Uterus (tissue), 3 donors: ENCODE measurements at regions not wholly inside any gene's neighbourhood (a gene's known extent, or its start where the extent isn't known, plus 50 kb on each side); places are given as distances from the start of the nearest gene placed in this dataset.

Source experiments
- DNase-seq, 2 donors: peaks; one replicate each; pipeline ENCODE4 v3.0.0-alpha.2; 2019 to 2020
- H3K27ac ChIP-seq, 2 donors: fragments of 200-600 bp; sonication (generic); 1 replicate in 1 of 2; 2 replicates in 1 of 2; pipeline ENCODE4 v1.5.1; 2016 to 2018
- H3K27me3 ChIP-seq, 2 donors: fragments of 200-600 bp; sonication (generic); one replicate each; pipeline ENCODE4 v1.5.1; 2018 to 2019; ENCODE audit warnings: control low read depth in 1 of 2
- H3K36me3 ChIP-seq, 2 donors: fragments of 200-600 bp; sonication (generic); one replicate each; pipeline ENCODE4 v1.5.1; 2019; ENCODE audit warnings: control low read depth in 1 of 2
- H3K4me1 ChIP-seq, 2 donors: fragments of 200-600 bp; sonication (generic); one replicate each; pipeline ENCODE4 v1.5.1; 2018 to 2019; ENCODE audit warnings: control low read depth in 1 of 2
- H3K4me3 ChIP-seq, 2 donors: fragments of 200-600 bp; sonication (generic); 1 replicate in 1 of 2; 2 replicates in 1 of 2; pipeline ENCODE4 v1.5.1; 2018 to 2019; ENCODE audit warnings: mild to moderate bottlenecking in 1 of 2
- H3K9me3 ChIP-seq, 2 donors: fragments of 200-600 bp; sonication (generic); one replicate each; pipeline ENCODE4 v1.5.1; 2019; ENCODE audit warnings: control low read depth in 1 of 2
- CTCF ChIP-seq, 4 experiments: fragments of 200-600 bp in 2 of 4; fragments of 450-650 bp in 2 of 4; sonication (generic) in 2 of 4; IDR thresholded peaks; one replicate each; pipeline ENCODE4 v1.5.1; 2016 to 2019; ENCODE audit warnings: antibody characterized with exemption in 4 of 4, mild to moderate bottlenecking in 2 of 4, moderate library complexity in 1 of 4
- POLR2A ChIP-seq, 2 donors: fragments of 450-650 bp; IDR thresholded peaks; one replicate each; pipeline ENCODE4 v1.6.1; 2016; ENCODE audit warnings: antibody characterized with exemption in 2 of 2, mild to moderate bottlenecking in 1 of 2, moderate library complexity in 1 of 2
- intact Hi-C: fragments of 100-400 bp; cut with DNase I; formaldehyde crosslinking; loops from one replicate; pipeline ENCODE4 v1.15.1; 2023; ENCODE audit warnings: low total_unique reads
- donor health status: DM: yes; HTN: yes; CAD: no.

- TF ChIP-seq POLR2A (IDR thresholded peaks at IDR 0.05) (no peak), CTCF (IDR thresholded peaks at IDR 0.05) (no peak)
- Histone ChIP-seq H3K4me1 (no peaks in the 10 kb centered on the region), H3K27me3 (no peaks in the 10 kb centered on the region)
Measured at GRCh38 chr4:186342582-186342981, 76.6 kb downstream of the F11 start.

GRCh38 chr4:186341655-186342054 is 75.7 kb downstream of the F11 start:
- DNase-seq = no peak
- Histone ChIP-seq H3K4me1 (no peaks in the 10 kb centered on the region), H3K4me3 (no peak overlapping the region), H3K36me3 (no peaks in the 10 kb centered on the region), H3K27ac (no peak overlapping the region), H3K27me3 (no peaks in the 10 kb centered on the region), H3K9me3 (no peaks in the 10 kb centered on the region)
- TF ChIP-seq POLR2A (IDR thresholded peaks at IDR 0.05) (no peak), CTCF (IDR thresholded peaks at IDR 0.05) (no peak)
- intact Hi-C loops = no loop called here

More at GRCh38 chr4:186342582-186342981, 76.6 kb downstream of the F11 start:
- no peaks in the 10 kb centered on the region for H3K36me3 ChIP-seq
- no peak overlapping the region for H3K27ac ChIP-seq
- no peaks in the 10 kb centered on the region for H3K9me3 ChIP-seq
- intact Hi-C loops = no loop called here
- no peak for DNase-seq
- no peak overlapping the region for H3K4me3 ChIP-seq
